HEK293 (cell line): ENCODE measurements at regions not wholly inside any gene's neighbourhood (a gene's known extent, or its start where the extent isn't known, plus 50 kb on each side); places are given as distances from the start of the nearest gene placed in this dataset.

Experiments
- RBAK ChIP-seq: fragments of 450-650 bp; formaldehyde crosslinking; IDR thresholded peaks from 2 replicates; pipeline ENCODE4 v1.5.1; 2016; ENCODE audit warnings: missing biosample characterization, missing genetic modification characterization
- ZBTB7A ChIP-seq: fragments of 450-650 bp; formaldehyde crosslinking; IDR thresholded peaks from 2 replicates; pipeline ENCODE4 v1.5.1; 2016; ENCODE audit warnings: low read depth, missing biosample characterization, missing genetic modification characterization

DNA sequence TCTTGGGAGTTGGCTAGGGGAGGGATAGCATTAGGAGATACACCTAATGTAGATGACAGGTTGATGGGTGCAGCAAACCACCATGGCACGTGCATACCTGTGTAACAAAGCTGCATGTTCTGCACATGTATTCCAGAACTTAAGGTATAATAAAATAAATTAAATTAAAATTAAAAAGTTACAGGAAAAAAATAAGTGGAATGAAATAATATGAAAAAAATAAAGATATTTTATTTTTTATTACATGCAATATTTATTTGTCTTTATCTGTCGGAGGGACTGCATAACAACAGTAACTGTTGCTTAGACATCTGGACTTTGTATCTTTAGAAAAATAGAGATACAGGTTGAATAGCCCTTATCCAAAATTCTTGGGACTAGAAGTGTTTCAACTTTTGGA, 597.4 kb upstream of the CCDC179 start:
- TF ChIP-seq RBAK (no peak), ZBTB7A (tag by site-specific recombination) (no peak)
